H1 (cell line): ENCODE measurements at regions not wholly inside any gene's neighbourhood (a gene's known extent, or its start where the extent isn't known, plus 50 kb on each side); places are given as distances from the start of the nearest gene placed in this dataset.
"Not testable (repeated sequence)": the region's sequence is repeated elsewhere in the genome, so short reads cannot be mapped to it uniquely, and the experiment has no call there.

Experiments used
- CTCF ChIA-PET: fragments of 300-600 bp; sonication (Branson Sonifier 250); formaldehyde crosslinking; loops from one replicate; lab custom pipeline; 2021; ENCODE audit not compliant: partially characterized antibody; lab: Charles Lee
- POLR2A ChIA-PET: fragments of 300-600 bp; sonication (Branson Sonifier 250); formaldehyde crosslinking; loops from one replicate; lab custom pipeline; 2021; ENCODE audit warnings: inconsistent platforms; ENCODE audit not compliant: partially characterized antibody; lab: Charles Lee
- DNase-seq, 2 experiments: peaks; one replicate each; pipeline versions ENCODE4 v3.0.0 to v3.0.0-alpha.2; 2010 to 2022; ENCODE audit warnings: low spot score in 2 of 2, low read depth in 1 of 2, mixed read lengths in 1 of 2
- FAIRE-seq: peaks from 2 replicates; lab custom pipeline; 2011; peaks lifted over from hg19 to GRCh38; lab: Jason Lieb, UNC
- H2AFZ ChIP-seq: 2 replicates; pipeline ENCODE4 v1.8.1; 2012; ENCODE audit warnings: low read length, inconsistent platforms
- H2AK5ac ChIP-seq: 2 replicates; pipeline ENCODE4 v1.6.1; 2013; ENCODE audit warnings: low read depth, low read length
- H2BK120ac ChIP-seq: replicated peaks from 2 replicates; pipeline ENCODE3; 2013; ENCODE audit warnings: low read depth, low read length, inconsistent platforms
- H2BK12ac ChIP-seq: 2 replicates; pipeline ENCODE4 v1.6.1; 2013; ENCODE audit warnings: low read depth, low read length
- H2BK15ac ChIP-seq: 2 replicates; pipeline ENCODE4 v1.6.1; 2013; ENCODE audit warnings: low read length
- H2BK20ac ChIP-seq: 2 replicates; pipeline ENCODE4 v1.6.1; 2013; ENCODE audit warnings: low read length
- H2BK5ac ChIP-seq: 2 replicates; pipeline ENCODE4 v1.6.1; 2013; ENCODE audit warnings: low read depth, low read length
- H3K14ac ChIP-seq: 2 replicates; pipeline ENCODE4 v1.6.1; 2013; ENCODE audit warnings: inconsistent platforms; ENCODE audit not compliant: insufficient read length
- H3K18ac ChIP-seq: 2 replicates; pipeline ENCODE4 v1.6.1; 2013; ENCODE audit warnings: low read length; ENCODE audit errors: extremely low read depth
- H3K23ac ChIP-seq: 2 replicates; pipeline ENCODE4 v1.6.1; 2013; ENCODE audit warnings: inconsistent platforms; ENCODE audit not compliant: insufficient read length
- H3K23me2 ChIP-seq: 2 replicates; pipeline ENCODE4 v1.6.1; 2013; ENCODE audit warnings: low read depth, low read length
- H3K27ac ChIP-seq: 2 replicates; pipeline ENCODE4 v1.6.1; 2011; ENCODE audit warnings: low read depth, low read length, inconsistent platforms
- H3K27me3 ChIP-seq, 4 experiments: replicated peaks in 1 of 4; 1 replicate in 1 of 4; 2 replicates in 3 of 4; pipeline versions ENCODE4 v1.6.1 to v1.8.1; 2011 to 2013; ENCODE audit warnings: low read length in 3 of 4, mild to moderate bottlenecking in 3 of 4, inconsistent platforms in 2 of 4, mixed read lengths in 2 of 4, moderate library complexity in 1 of 4; ENCODE audit not compliant: control insufficient read depth in 3 of 4, insufficient read depth in 3 of 4; ENCODE audit errors: extremely low read depth in 1 of 4
- H3K36me3 ChIP-seq, 4 experiments: 2 replicates each; pipeline versions ENCODE4 v1.6.1 to v1.8.1; 2011 to 2013; ENCODE audit warnings: mild to moderate bottlenecking in 4 of 4, low read length in 3 of 4, moderate library complexity in 2 of 4, control low read depth in 1 of 4, inconsistent platforms in 1 of 4; ENCODE audit not compliant: insufficient read depth in 4 of 4, control insufficient read depth in 2 of 4
- H3K4ac ChIP-seq: replicated peaks from 2 replicates; pipeline ENCODE3; 2013; ENCODE audit warnings: low read length, low read depth, mixed read lengths, inconsistent platforms; ENCODE audit not compliant: insufficient read length
- H3K4me1 ChIP-seq, 4 experiments: replicated peaks in 1 of 4; 1 replicate in 1 of 4; 2 replicates in 3 of 4; pipeline versions ENCODE4 v1.6.1 to v1.8.1; 2011 to 2013; ENCODE audit warnings: low read length in 3 of 4, inconsistent platforms in 2 of 4, mixed read lengths in 1 of 4; ENCODE audit not compliant: insufficient read depth in 4 of 4, control insufficient read depth in 3 of 4
- H3K4me2 ChIP-seq, 2 experiments: 2 replicates each; pipeline versions ENCODE4 v1.6.1 to v1.8.1; 2011 to 2013; ENCODE audit warnings: low read depth in 2 of 2, low read length in 2 of 2, control low read depth in 1 of 2, inconsistent platforms in 1 of 2, mild to moderate bottlenecking in 1 of 2; ENCODE audit not compliant: insufficient read depth in 1 of 2
- H3K4me3 ChIP-seq, 4 experiments: fragments of 200-600, 300-600 bp in 1 of 4; sonication (generic), shearing (Covaris generic), sonication (Bioruptor Twin) in 1 of 4; 2 replicates each; pipeline versions ENCODE4 v1.5.1 to v1.8.1; 2011 to 2016; ENCODE audit warnings: low read length in 4 of 4, low read depth in 3 of 4, control low read depth in 2 of 4, inconsistent platforms in 2 of 4, mild to moderate bottlenecking in 2 of 4, mixed read lengths in 1 of 4, moderate library complexity in 1 of 4; ENCODE audit not compliant: insufficient read depth in 2 of 4; ENCODE audit errors: extremely low read depth in 1 of 4
- H3K56ac ChIP-seq: replicated peaks from 2 replicates; pipeline ENCODE3; 2013; ENCODE audit warnings: low read depth, mild to moderate bottlenecking, mixed read lengths, low read length, inconsistent platforms; ENCODE audit not compliant: insufficient read length
- H3K79me1 ChIP-seq: 2 replicates; pipeline ENCODE4 v1.6.1; 2013; ENCODE audit warnings: low read depth, low read length, control low read depth
- H3K79me2 ChIP-seq, 2 experiments: 2 replicates each; pipeline versions ENCODE4 v1.6.1 to v1.8.1; 2012 to 2013; ENCODE audit warnings: low read length in 2 of 2, mild to moderate bottlenecking in 2 of 2, inconsistent platforms in 1 of 2; ENCODE audit not compliant: insufficient read depth in 2 of 2, control insufficient read depth in 1 of 2
- H3K9ac ChIP-seq, 4 experiments: replicated peaks in 1 of 4; 1 replicate in 1 of 4; 2 replicates in 3 of 4; pipeline versions ENCODE4 v1.6.1 to v1.8.1; 2011 to 2013; ENCODE audit warnings: low read depth in 3 of 4, low read length in 3 of 4, control low read depth in 2 of 4, mild to moderate bottlenecking in 2 of 4, moderate library complexity in 2 of 4, inconsistent platforms in 1 of 4; ENCODE audit errors: extremely low read depth in 1 of 4
- H3K9me3 ChIP-seq, 2 experiments: 2 replicates each; pipeline versions ENCODE4 v1.6.1 to v1.8.1; 2012 to 2013; ENCODE audit warnings: mild to moderate bottlenecking in 2 of 2, moderate library complexity in 2 of 2, control low read depth in 1 of 2, inconsistent platforms in 1 of 2, low read depth in 1 of 2, low read length in 1 of 2, mixed read lengths in 1 of 2; ENCODE audit not compliant: insufficient read depth in 2 of 2
- H4K20me1 ChIP-seq, 2 experiments: replicated peaks in 1 of 2; 2 replicates each; pipeline versions ENCODE3 to v1.8.1; 2011 to 2013; ENCODE audit warnings: inconsistent platforms in 2 of 2, low read length in 2 of 2, mild to moderate bottlenecking in 1 of 2; ENCODE audit not compliant: insufficient read depth in 2 of 2, control insufficient read depth in 1 of 2
- H4K5ac ChIP-seq: 2 replicates; pipeline ENCODE4 v1.6.1; 2013; ENCODE audit warnings: low read length, low read depth, mixed read lengths, inconsistent platforms; ENCODE audit not compliant: insufficient read length
- H4K8ac ChIP-seq: 2 replicates; pipeline ENCODE4 v1.8.0; 2013; ENCODE audit warnings: mild to moderate bottlenecking, moderate library complexity, low read length, inconsistent platforms; ENCODE audit not compliant: insufficient read depth; ENCODE audit errors: extremely low read depth
- H4K91ac ChIP-seq: replicated peaks from 2 replicates; pipeline ENCODE3; 2013; ENCODE audit warnings: low read length, mixed read lengths, inconsistent platforms; ENCODE audit not compliant: insufficient read length
- WGBS, 2 experiments: shearing (Covaris generic) in 1 of 2; methylation state at CpG; one replicate each; pipeline versions ENCODE4 v1.1.6 to v1.1.7; 2013 to 2015; ENCODE audit warnings: low lambda C conversion rate in 2 of 2, mixed read lengths in 2 of 2, inconsistent platforms in 1 of 2, low coverage in 1 of 2, missing lambda C conversion rate in 1 of 2; ENCODE audit not compliant: insufficient replicate concordance in 2 of 2, insufficient coverage in 1 of 2, insufficient read length in 1 of 2; ENCODE audit errors: extremely low coverage in 1 of 2, missing lambda C conversion rate in 1 of 2; 5-methylcytosine and 5-hydroxymethylcytosine counted together

DNA sequence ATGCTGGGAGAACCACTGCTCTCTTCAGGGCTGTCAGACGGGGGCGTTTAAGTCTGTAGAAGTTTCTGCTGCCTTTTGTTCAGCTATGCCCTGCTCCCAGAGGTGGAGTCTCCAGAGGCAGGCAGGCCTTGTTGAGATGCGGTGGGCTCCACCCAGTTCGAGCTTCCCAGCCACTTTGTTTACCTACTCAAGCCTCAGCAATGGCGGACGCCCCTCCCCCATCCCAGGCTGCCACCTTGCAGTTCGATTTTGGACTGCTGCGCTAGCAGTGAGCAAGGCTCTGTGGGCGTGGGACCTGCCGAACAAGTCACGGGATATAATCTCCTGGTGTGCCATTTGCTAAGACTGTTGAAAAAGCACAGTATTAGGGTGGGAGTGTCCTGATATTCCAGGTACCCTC lies 1057.9 kb upstream of the LRRTM1 start:
- CTCF ChIA-PET, H4K20me1 ChIP-seq, H3K79me1 ChIP-seq, H3K9ac ChIP-seq, H2AFZ ChIP-seq, H4K91ac ChIP-seq, H3K9me3 ChIP-seq, H4K5ac ChIP-seq, H3K79me2 ChIP-seq, H3K23me2 ChIP-seq, H3K56ac ChIP-seq, H3K4me2 ChIP-seq, H3K14ac ChIP-seq, H3K4me3 ChIP-seq, H3K36me3 ChIP-seq, H3K27me3 ChIP-seq, H3K18ac ChIP-seq, DNase-seq, H3K27ac ChIP-seq, FAIRE-seq, H3K23ac ChIP-seq, H2BK15ac ChIP-seq, H4K8ac ChIP-seq, H2BK5ac ChIP-seq, H3K4ac ChIP-seq, H2BK20ac ChIP-seq, H3K4me1 ChIP-seq, H2BK12ac ChIP-seq, H2BK120ac ChIP-seq, H2AK5ac ChIP-seq, POLR2A ChIA-PET: not testable (repeated sequence)
- WGBS, 2 experiments = 92% methylated on average over 11 of the region's 11 CpGs; no CpG with 5 or more reads in 1 of the 2 experiments
